Hippocampal formation (tissue), 2 donors: ENCODE measurements at regions not wholly inside any gene's neighbourhood (a gene's known extent, or its start where the extent isn't known, plus 50 kb on each side); places are given as distances from the start of the nearest gene placed in this dataset.
"Not testable (repeated sequence)": the region's sequence is repeated elsewhere in the genome, so short reads cannot be mapped to it uniquely, and the experiment has no call there.

Experiments used
- DNase-seq, 2 donors: peaks; one replicate each; lab custom pipeline; 2025; lab: John Stamatoyannopoulos, UW

DNA sequence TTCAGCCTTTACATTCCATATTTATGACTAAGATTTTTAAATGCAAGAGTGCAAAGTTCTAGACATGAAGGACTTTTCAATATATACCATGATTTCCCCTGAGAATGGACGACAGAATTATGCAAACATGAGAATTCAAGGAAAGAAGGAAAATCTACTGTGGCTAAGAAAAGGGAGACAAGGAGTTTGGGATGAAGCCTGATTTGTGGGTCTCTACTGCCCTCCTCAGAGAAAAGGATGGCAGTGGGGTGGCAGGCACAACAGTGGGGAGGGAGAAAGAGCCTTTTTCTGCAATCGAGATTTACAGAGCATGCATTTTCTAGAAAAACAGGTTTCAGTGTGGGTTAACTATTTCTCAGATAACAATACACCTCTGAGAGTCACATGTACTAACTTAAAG is 466.9 kb upstream of the NRSN1 start:
- DNase-seq = peak; percentile 21 to 70

- DNase-seq = no peak
Measured at GRCh38 chr6:23661549-23661948, 464.5 kb upstream of the NRSN1 start.

DNA sequence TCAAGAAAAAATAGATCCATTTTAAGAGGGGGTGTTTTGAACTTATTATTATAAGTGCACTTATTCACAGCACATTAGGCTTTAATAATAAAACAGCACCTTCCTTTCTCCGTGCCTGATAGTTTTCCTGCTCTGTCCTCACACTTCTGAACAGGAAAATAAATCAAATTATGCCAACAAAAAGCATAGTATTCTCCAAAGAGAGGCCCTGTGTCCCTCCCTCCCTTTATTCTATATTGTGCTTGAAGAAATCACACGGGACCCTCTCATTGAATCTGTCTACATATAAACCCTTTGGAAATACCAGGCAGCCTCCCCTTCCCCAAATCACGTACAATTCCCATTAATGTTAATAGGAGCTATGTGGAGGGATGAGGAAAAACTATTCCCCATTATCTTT is 462.9 kb upstream of the NRSN1 start:
- no peak for DNase-seq

DNA sequence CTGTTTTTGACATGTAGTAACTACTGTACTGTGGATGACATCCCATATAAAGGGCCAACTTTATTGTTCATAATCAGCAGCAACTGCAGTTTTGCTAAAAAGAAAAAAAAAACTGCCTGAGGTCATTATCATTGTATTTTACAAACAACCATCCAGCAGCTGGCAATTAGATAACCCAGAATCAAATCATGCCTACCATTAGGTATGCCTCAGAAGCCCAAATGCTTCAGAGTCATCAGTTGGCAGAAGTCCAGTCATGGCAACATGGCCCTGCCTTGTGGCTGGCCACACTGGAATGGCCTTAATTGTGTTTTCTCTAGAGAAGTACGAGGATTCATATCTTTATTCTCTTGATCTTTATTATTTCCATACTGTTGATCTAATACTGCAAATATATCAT is 462.4 kb upstream of the NRSN1 start:
- no peak for DNase-seq

- DNase-seq = not testable (repeated sequence)
Measured at GRCh38 chr6:23665911-23666310, 460.1 kb upstream of the NRSN1 start.

- no peak for DNase-seq
Measured at GRCh38 chr6:23672737-23673136, 453.3 kb upstream of the NRSN1 start.

DNA sequence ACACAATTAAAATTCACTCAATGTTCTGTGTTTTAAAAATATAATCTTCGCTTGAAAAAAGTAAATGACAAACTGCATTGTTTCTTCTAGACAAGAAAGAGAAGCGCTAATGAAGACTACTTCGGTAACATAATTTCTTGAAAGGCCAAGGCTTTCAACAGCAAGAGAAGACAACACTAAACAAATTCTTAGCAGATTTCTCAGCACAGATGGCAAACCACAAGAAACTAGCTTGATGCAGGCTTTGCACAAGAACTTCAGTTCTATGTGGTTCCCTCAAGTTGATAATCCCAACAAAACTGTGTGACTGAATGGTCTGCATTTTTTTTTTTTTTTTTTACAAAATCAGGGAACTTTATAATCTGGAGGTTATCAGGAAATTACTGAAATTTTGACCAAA is 447.4 kb upstream of the NRSN1 start:
- no peak for DNase-seq

DNA sequence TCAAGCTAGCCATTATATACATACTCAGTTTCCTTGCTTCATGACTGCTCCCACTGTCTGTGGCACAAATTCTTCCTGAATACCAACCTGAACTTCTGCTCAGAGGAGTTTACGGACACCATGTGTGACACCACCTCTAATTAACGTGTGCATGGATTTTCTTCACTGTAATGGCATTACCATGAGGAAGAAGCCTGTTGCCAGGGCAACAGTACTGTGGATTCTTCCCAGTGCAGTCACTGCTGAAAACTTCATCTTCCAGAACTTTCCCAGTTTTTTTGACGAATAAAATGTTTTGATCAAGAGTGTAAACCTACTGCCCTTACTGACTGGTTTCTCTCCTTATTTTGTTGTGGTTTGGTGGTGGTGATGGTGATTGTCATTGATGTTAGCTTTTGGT is 444.3 kb upstream of the NRSN1 start:
- no peak for DNase-seq

DNA sequence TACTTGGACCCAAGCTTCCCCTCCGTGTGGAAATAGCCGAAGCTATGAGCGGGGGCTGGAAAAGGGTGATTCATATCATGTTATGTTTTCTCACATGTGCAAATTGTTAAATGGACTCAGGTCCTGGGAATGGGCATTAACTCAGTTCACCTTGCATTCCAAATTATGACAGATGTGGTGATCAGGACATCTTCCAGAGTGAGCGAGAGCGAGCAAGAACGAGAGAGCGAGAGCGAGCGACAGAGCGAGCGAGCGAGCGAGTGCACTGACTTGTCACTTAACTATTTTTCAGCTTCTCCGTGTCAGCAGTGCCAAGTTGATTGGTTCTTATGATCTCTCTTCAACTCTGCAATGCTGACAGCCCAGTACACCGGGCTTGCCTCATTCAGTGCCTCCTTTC is 437.4 kb upstream of the NRSN1 start:
- DNase-seq = no peak

DNA sequence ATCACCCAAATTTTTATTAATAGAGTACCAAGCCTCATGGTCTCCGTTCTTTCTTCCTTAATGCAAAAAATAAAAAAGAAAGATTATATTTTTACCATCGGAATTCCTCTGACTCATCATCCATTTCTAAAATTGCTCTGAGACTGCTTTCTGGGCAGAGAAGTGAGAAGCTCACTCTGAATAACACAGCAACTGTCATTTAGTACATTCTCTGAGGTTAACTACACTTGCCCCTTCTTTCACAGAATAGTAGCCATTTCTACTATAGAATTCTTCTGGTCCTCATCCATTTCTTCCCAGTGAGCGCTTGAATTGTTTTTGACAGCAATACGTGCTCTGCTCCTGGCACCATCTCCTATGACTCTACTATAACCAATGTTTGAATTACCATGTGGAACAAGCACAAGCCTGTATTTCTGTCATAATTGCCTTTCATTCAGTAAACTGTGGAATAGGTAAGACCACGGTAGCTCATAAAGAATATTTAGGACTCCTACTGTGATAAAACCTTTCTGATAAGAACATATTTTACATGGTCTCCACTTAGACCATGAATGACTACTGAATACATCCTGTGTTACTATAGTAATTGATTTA is 435.5 kb upstream of the NRSN1 start:
- no peak for DNase-seq

DNA sequence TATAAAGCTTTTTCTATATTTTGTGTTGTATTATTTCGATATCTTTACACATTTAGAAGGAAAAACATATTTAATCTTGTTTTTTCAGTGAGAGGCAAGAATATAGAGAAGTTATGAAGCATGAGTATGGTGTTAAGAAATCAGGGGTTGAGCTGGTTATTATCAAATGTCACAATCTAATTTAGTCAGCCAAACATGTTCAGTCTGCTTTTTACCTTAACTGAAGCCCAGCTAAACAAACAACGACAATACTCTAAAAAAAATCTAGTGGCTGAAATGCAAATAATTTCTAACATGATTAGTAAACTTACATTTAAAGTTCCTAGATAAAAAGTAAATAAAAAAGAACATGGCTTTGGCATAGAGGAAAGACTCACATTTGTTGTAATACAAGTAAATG is 433.8 kb upstream of the NRSN1 start:
- no peak for DNase-seq

DNA sequence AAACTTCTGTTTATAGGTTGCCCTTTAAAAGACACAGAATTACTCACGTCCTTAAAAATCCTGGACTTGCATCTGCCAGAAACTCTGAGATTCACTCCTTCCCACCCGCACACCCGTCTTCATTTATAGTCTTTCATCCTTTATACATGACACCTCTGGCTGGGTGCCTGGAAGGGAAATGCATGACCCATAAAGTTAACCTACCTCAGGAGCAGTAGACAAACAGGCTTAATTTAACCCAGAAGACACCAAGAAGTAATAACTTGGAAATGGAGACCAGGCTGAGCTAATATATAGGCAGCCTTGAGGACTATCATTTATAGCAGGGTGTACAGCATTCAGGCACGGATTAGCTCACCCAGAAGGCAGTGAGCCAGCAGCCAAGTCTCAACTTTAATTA is 429.0 kb upstream of the NRSN1 start:
- DNase-seq = no peak

DNA sequence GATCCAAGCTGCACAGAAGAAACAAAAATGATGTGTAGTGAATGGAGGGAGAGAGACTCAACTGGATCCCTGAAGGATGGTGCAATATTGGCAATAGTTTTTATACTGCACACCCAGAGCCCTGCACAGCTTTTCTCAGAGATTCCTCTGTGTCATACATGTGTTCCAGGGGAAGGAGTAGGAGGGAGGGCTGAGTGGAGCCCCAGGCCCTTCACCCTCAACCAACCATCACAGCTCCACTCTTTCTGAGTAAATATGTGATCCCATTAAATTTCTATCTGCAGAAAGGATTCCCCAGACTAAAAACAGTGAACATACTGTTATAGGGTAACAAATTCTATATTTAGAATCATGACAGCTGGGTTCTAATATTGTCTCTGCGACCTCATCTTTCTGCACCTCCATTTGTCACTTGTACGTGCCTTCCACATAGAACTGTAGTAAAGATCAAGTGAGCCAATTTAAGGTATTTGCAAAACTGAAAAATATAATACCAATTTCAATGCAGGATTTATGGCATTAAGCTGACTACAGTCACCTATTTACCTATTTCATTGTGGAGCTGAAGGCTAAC is 421.4 kb upstream of the NRSN1 start:
- DNase-seq = no peak

- DNase-seq = no peak
Measured at GRCh38 chr6:23705697-23706096, 420.3 kb upstream of the NRSN1 start.

GRCh38 chr6:23712756-23713155 is 413.3 kb upstream of the NRSN1 start:
- DNase-seq = no peak

- DNase-seq = no peak
Measured at GRCh38 chr6:23713211-23713610, 412.8 kb upstream of the NRSN1 start.

GRCh38 chr6:23728707-23729106 is 397.3 kb upstream of the NRSN1 start:
- no peak for DNase-seq

- DNase-seq = no peak
Measured at GRCh38 chr6:23731609-23732008, 394.4 kb upstream of the NRSN1 start.

DNA sequence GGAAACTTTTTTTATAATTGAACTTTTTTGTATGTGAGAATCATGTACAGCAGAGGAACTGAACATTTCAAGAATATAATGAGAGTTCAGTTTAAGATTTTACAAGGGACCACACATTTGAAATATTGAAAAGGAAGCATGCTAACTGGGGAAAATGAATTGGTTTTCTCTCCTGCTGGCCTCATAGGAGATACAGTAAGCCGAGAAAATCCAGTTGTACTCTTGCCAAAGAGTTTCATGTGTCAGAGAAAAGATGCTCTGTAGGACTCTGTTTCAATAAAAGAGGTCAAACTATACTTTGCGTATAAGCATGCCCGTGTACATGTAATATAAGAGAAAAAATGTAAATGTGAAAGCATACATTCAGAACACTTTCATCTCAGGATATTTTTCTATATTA is 393.5 kb upstream of the NRSN1 start:
- DNase-seq = no peak

DNA sequence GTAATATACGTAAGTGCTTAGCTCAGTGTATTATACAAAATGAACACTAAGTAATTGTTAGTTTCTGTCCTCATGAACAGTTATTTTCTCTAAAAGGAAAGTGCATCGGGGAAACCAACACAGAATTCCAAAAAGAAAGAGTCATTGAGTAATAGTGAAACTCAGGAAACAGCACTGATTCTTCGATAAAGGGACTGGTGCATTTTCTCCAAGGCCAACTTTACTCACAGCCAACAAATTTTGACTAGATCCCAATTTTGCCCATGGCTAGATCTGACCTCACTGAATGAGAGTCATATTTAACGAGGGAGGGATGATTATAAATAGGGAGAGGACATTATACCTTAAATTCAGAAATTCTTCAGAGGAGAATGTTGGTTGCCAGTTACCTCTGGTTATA is 390.9 kb upstream of the NRSN1 start:
- no peak for DNase-seq

DNA sequence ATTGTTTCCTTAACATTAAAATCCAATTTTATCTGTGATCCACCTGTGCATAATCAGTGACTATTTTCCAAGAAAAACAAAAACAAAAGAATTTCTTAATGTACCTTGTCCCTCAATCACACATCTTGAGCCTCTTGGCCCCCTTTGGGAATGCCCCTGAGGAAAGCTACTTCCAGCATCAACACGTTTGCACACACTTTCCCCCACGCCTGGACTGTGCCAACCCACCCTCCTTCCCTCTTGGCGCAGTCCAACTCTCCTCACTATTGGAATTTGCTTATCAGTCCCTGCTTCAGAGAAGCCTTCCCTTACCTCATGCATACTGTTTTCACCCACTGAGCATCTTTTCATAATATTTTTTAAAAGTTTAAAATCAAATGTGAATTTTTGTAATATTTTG is 389.4 kb upstream of the NRSN1 start:
- DNase-seq = no peak

- DNase-seq = no peak
Measured at GRCh38 chr6:23747239-23747638, 378.8 kb upstream of the NRSN1 start.

- no peak for DNase-seq
Measured at GRCh38 chr6:23752414-23752813, 373.6 kb upstream of the NRSN1 start.

DNA sequence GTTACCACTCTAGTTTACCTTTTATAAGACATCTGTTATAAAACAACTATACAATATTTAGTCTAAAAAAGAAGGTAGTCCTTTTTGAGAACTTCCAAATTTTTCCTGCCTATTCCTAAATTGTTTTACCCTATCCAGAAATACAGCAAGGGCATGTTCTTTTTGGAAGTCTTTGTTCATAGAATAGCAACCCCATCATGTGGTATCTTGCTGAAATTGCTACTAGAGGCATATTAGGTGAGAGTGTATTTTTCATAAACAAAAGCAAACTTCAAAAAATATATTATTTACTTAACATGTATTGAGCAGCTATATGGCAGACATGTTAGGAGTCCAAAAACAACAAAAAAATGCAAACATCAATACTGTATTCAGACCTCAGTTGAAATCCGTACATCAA is 371.8 kb upstream of the NRSN1 start:
- DNase-seq = no peak
